ENCODE measurements at regions not wholly inside any gene's neighbourhood (a gene's known extent, or its start where the extent isn't known, plus 50 kb on each side); places are given as distances from the start of the nearest gene placed in this dataset.
"Not testable (repeated sequence)": the region's sequence is repeated elsewhere in the genome, so short reads cannot be mapped to it uniquely, and the experiment has no call there.

DNA sequence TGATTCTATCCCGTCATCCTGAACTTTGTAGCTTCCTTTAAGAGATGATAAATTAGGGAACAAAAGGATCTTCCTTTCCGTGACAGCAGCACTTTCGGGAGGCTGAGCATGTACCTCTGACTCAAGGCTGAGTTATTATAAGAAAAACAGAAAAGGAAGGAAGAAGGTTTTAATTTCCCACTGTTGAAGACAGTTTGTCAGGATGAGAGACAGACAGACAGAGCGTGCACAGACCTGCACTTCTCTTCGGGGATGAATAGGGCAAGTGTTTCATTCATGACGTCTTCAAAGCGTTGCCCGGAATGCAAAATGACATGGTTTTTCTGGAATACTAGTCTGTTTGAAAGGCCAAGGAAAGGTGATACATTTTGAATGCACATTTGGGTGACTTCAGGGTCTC lies 405.3 kb upstream of the FAT1 start:
- H3K27ac Mint-ChIP-seq, result no peak overlapping the region

DNA sequence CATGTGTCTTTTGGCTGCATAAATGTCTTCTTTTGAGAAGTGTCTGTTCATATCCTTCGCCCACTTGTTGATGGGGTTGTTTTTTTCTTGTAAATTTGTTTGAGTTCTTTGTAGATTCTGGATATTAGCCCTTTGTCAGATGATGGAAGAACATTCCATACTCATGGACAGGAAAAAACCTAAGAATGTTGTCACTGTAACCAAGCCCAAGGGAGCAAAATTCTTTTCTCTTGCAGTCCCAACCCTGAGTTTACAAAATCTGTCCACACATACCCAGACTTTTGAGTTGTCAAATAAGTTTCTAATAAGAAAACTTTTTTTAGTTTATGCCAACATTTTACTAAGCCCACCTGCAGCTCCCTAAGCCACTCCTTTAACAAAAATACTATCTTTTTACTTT lies 408.2 kb upstream of the FAT1 start:
- H3K9me3 ChIP-seq (ENCODE audit: low read depth); H3K36me3 Mint-ChIP-seq; H3K27ac ChIP-seq; H3K4me2 ChIP-seq; H3K9me3 Mint-ChIP-seq; H3F3A ChIP-seq (ENCODE audit: low read depth); H4K20me1 ChIP-seq (ENCODE audit: low read depth); H3K4me1 Mint-ChIP-seq; H2AFZ ChIP-seq (replicated peaks); H3K4me1 ChIP-seq; H3K27me3 ChIP-seq; H3K79me2 ChIP-seq (ENCODE audit: low read depth); H3K9ac ChIP-seq; H3K4me3 ChIP-seq; DNase-seq (ENCODE audit: low spot score); H3K27me3 Mint-ChIP-seq (ENCODE audit: insufficient read depth, low read depth); H3K36me3 ChIP-seq; H3K27ac Mint-ChIP-seq; H3K4me3 Mint-ChIP-seq: not testable (repeated sequence)

More for the DNA sequence above, 405.3 kb upstream of the FAT1 start:
- peaks cover 7% of the 10 kb centered on the region for H3K4me1 ChIP-seq
- H3K27me3 ChIP-seq, result no peaks in the 10 kb centered on the region
- peaks cover 6% of the 10 kb centered on the region for H3K4me1 Mint-ChIP-seq
- no peak overlapping the region for H3K9ac ChIP-seq
- no peak overlapping the region for H3K4me3 ChIP-seq
- TF ChIP-seq, protein P1, sequence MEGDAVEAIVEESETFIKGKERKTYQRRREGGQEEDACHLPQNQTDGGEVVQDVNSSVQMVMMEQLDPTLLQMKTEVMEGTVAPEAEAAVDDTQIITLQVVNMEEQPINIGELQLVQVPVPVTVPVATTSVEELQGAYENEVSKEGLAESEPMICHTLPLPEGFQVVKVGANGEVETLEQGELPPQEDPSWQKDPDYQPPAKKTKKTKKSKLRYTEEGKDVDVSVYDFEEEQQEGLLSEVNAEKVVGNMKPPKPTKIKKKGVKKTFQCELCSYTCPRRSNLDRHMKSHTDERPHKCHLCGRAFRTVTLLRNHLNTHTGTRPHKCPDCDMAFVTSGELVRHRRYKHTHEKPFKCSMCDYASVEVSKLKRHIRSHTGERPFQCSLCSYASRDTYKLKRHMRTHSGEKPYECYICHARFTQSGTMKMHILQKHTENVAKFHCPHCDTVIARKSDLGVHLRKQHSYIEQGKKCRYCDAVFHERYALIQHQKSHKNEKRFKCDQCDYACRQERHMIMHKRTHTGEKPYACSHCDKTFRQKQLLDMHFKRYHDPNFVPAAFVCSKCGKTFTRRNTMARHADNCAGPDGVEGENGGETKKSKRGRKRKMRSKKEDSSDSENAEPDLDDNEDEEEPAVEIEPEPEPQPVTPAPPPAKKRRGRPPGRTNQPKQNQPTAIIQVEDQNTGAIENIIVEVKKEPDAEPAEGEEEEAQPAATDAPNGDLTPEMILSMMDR (IDR thresholded peaks at IDR 0.05), result no peak
- TF ChIP-seq EZH2phosphoT487 (IDR thresholded peaks at IDR 0.05) (no peak), EZH2 (IDR thresholded peaks at IDR 0.05) (no peak)
- no peaks in the 10 kb centered on the region for H3K36me3 ChIP-seq
- H3F3A ChIP-seq (ENCODE audit: low read depth), result peaks cover 7% of the 10 kb centered on the region
- no peak overlapping the region for H2AFZ ChIP-seq (replicated peaks)
- no peaks in the 10 kb centered on the region for H3K79me2 ChIP-seq (ENCODE audit: low read depth)
- peaks cover 4% of the 10 kb centered on the region for H3K9me3 Mint-ChIP-seq
- peaks cover 6% of the 10 kb centered on the region for H3K27me3 Mint-ChIP-seq (ENCODE audit: insufficient read depth, low read depth)
- peaks cover 2% of the 10 kb centered on the region for H3K36me3 Mint-ChIP-seq
- no peak overlapping the region for H3K4me2 ChIP-seq
- H3K4me3 Mint-ChIP-seq, result no peak overlapping the region
- H3K27ac ChIP-seq, result no peak overlapping the region
- no peaks in the 10 kb centered on the region for H4K20me1 ChIP-seq (ENCODE audit: low read depth)
- DNase-seq (ENCODE audit: low spot score), result no peak
- H3K9me3 ChIP-seq (ENCODE audit: low read depth), result no peaks in the 10 kb centered on the region

DNA sequence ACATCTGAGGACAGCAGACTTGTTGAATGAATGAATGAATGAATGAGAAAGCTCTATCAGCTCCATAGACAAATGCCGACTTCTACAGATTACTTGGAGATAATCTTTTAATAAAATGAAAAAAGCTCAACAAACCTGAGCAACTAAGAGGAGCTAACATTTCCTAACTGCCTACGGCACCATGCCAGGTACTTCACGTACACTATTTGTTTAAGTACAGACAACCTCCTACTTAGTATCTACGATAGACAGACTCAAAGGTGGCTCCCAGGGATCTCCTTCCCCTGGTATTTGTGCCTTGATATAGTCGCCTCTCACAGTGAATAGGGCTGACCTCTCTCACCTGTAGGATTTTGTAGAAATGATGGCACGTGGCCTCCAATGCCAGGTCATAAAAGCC lies 412.2 kb upstream of the FAT1 start:
- H3K9me3 Mint-ChIP-seq, result no peaks in the 10 kb centered on the region
- no peaks in the 10 kb centered on the region for H3K36me3 ChIP-seq
- TF ChIP-seq, protein P1 (IDR thresholded peaks at IDR 0.05), result no peak
- TF ChIP-seq EZH2phosphoT487 (IDR thresholded peaks at IDR 0.05) (no peak), EZH2 (IDR thresholded peaks at IDR 0.05) (no peak)
- peaks cover 4% of the 10 kb centered on the region for H3K4me1 Mint-ChIP-seq
- no peak overlapping the region for H3K9ac ChIP-seq
- no peaks in the 10 kb centered on the region for H3K9me3 ChIP-seq (ENCODE audit: low read depth)
- no peaks in the 10 kb centered on the region for H3K4me1 ChIP-seq
- no peak overlapping the region for H3K27ac Mint-ChIP-seq
- no peaks in the 10 kb centered on the region for H3K27me3 ChIP-seq
- no peak overlapping the region for H2AFZ ChIP-seq (replicated peaks)
- no peak overlapping the region for H3K4me3 Mint-ChIP-seq
- H3K36me3 Mint-ChIP-seq, result no peaks in the 10 kb centered on the region
- peaks cover 4% of the 10 kb centered on the region for H3K27me3 Mint-ChIP-seq (ENCODE audit: insufficient read depth, low read depth)
- no peak overlapping the region for H3K4me3 ChIP-seq
- DNase-seq (ENCODE audit: low spot score), result no peak
- no peaks in the 10 kb centered on the region for H4K20me1 ChIP-seq (ENCODE audit: low read depth)
- no peaks in the 10 kb centered on the region for H3K79me2 ChIP-seq (ENCODE audit: low read depth)
- no peak overlapping the region for H3K4me2 ChIP-seq
- no peak overlapping the region for H3K27ac ChIP-seq
- no peaks in the 10 kb centered on the region for H3F3A ChIP-seq (ENCODE audit: low read depth)

DNA sequence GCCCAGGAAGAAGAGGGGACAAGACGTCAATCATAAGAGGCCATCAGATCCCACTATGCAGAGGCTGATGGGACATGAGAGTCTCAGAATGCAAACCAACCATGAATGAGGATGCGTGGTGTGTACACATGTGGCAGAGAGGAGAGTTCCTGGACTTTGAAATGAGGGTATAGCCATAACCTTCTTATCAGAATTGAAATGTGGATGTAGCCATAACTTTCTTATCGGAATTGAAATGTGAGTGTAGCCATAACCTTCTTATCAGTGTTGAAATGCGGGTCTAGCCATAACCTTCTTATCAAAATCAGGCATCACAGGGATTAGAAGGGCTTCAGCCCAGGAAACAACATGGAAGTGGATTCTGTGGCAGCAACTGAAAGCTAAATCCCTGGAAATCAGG lies 415.5 kb upstream of the FAT1 start:
- no peak overlapping the region for H3K9ac ChIP-seq
- H3K27me3 Mint-ChIP-seq (ENCODE audit: insufficient read depth, low read depth), result peaks cover 2% of the 10 kb centered on the region
- no peak overlapping the region for H3K4me2 ChIP-seq
- no peak overlapping the region for H3K4me3 ChIP-seq
- no peak overlapping the region for H3K27ac Mint-ChIP-seq
- TF ChIP-seq EZH2phosphoT487 (IDR thresholded peaks at IDR 0.05) (no peak), EZH2 (IDR thresholded peaks at IDR 0.05) (no peak)
- TF ChIP-seq, protein P1 (IDR thresholded peaks at IDR 0.05), result no peak
- no peaks in the 10 kb centered on the region for H3F3A ChIP-seq (ENCODE audit: low read depth)
- no peaks in the 10 kb centered on the region for H3K27me3 ChIP-seq
- H4K20me1 ChIP-seq (ENCODE audit: low read depth), result no peaks in the 10 kb centered on the region
- H3K36me3 ChIP-seq, result no peaks in the 10 kb centered on the region
- H3K9me3 Mint-ChIP-seq, result no peaks in the 10 kb centered on the region
- no peaks in the 10 kb centered on the region for H3K36me3 Mint-ChIP-seq
- no peaks in the 10 kb centered on the region for H3K4me1 ChIP-seq
- H3K4me3 Mint-ChIP-seq, result no peak overlapping the region
- no peaks in the 10 kb centered on the region for H3K9me3 ChIP-seq (ENCODE audit: low read depth)
- no peaks in the 10 kb centered on the region for H3K79me2 ChIP-seq (ENCODE audit: low read depth)
- H3K4me1 Mint-ChIP-seq, result peaks cover 4% of the 10 kb centered on the region
- no peak overlapping the region for H3K27ac ChIP-seq
- H2AFZ ChIP-seq (replicated peaks), result no peak overlapping the region
- no peak for DNase-seq (ENCODE audit: low spot score)

Measured in neural progenitor cell (in vitro differentiated cells).